GM19240 (cell line): ENCODE measurements at regions not wholly inside any gene's neighbourhood (a gene's known extent, or its start where the extent isn't known, plus 50 kb on each side); places are given as distances from the start of the nearest gene placed in this dataset.

Source experiments
- DNase-seq: peaks from one replicate; pipeline ENCODE4 v3.0.0; 2011; ENCODE audit warnings: low spot score; ENCODE audit not compliant: insufficient read length

- DNase-seq, result no peak
Measured at GRCh38 chr9:120292606-120293005, 287.4 kb downstream of the CDK5RAP2 start.

- no peak for DNase-seq
Measured at GRCh38 chr9:120291050-120291449, 288.9 kb downstream of the CDK5RAP2 start.

GRCh38 chr9:120289990-120290975 is 289.7 kb downstream of the CDK5RAP2 start:
- DNase-seq, result no peak

GRCh38 chr9:120289098-120289497 is 290.9 kb downstream of the CDK5RAP2 start:
- no peak for DNase-seq

GRCh38 chr9:120286530-120286929 is 293.4 kb downstream of the CDK5RAP2 start:
- no peak for DNase-seq

- DNase-seq, result no peak
Measured at GRCh38 chr9:120284821-120285220, 295.1 kb downstream of the CDK5RAP2 start.

- DNase-seq, result no peak
Measured at GRCh38 chr9:120281665-120282064, 298.3 kb downstream of the CDK5RAP2 start.

- DNase-seq, result no peak
Measured at GRCh38 chr9:120267929-120268328, 312.0 kb downstream of the CDK5RAP2 start.

GRCh38 chr9:120265791-120266190 is 314.2 kb downstream of the CDK5RAP2 start:
- DNase-seq, result no peak

GRCh38 chr9:120264528-120264927 is 315.4 kb downstream of the CDK5RAP2 start:
- no peak for DNase-seq

GRCh38 chr9:120263836-120264235 is 316.1 kb downstream of the CDK5RAP2 start:
- no peak for DNase-seq

GRCh38 chr9:120261419-120261818 is 318.5 kb downstream of the CDK5RAP2 start:
- DNase-seq, result no peak

- no peak for DNase-seq
Measured at GRCh38 chr9:120259100-120259499, 320.9 kb downstream of the CDK5RAP2 start.

GRCh38 chr9:120258096-120258495 is 321.9 kb downstream of the CDK5RAP2 start:
- no peak for DNase-seq

- no peak for DNase-seq
Measured at GRCh38 chr9:120257483-120257882, 322.5 kb downstream of the CDK5RAP2 start.

- DNase-seq, result no peak
Measured at GRCh38 chr9:120256146-120256545, 323.8 kb downstream of the CDK5RAP2 start.

- no peak for DNase-seq
Measured at GRCh38 chr9:120252248-120252647, 327.7 kb downstream of the CDK5RAP2 start.

- DNase-seq, result no peak
Measured at GRCh38 chr9:120242116-120242811, 337.7 kb downstream of the CDK5RAP2 start.

GRCh38 chr9:120236596-120236995 is 343.4 kb downstream of the CDK5RAP2 start:
- no peak for DNase-seq

GRCh38 chr9:120235081-120235480 is 344.9 kb downstream of the CDK5RAP2 start:
- DNase-seq, result no peak

GRCh38 chr9:120230227-120230626 is 349.7 kb downstream of the CDK5RAP2 start:
- DNase-seq, result no peak

- DNase-seq, result no peak
Measured at GRCh38 chr9:120221844-120222243, 358.1 kb downstream of the CDK5RAP2 start.
